ENCODE measurements at regions not wholly inside any gene's neighbourhood (a gene's known extent, or its start where the extent isn't known, plus 50 kb on each side); places are given as distances from the start of the nearest gene placed in this dataset.
"Not testable (repeated sequence)": the region's sequence is repeated elsewhere in the genome, so short reads cannot be mapped to it uniquely, and the experiment has no call there.

GRCh38 chr5:125981016-125981415 is 442.2 kb upstream of the GRAMD2B start:
- DNase-seq (ENCODE audit: low read depth in 4 of 4, low spot score in 3 of 4) = no peak

- DNase-seq (ENCODE audit: low read depth in 4 of 4, low spot score in 3 of 4) = no peak
Observed at GRCh38 chr5:125987677-125988255, 435.4 kb upstream of the GRAMD2B start.

- no peak for DNase-seq (ENCODE audit: low read depth in 4 of 4, low spot score in 3 of 4)
Observed at GRCh38 chr5:125992050-125992449, 431.2 kb upstream of the GRAMD2B start.

- DNase-seq (ENCODE audit: low read depth in 4 of 4, low spot score in 3 of 4) = not testable (repeated sequence)
Observed at GRCh38 chr5:125999271-126000030, 423.8 kb upstream of the GRAMD2B start.

- DNase-seq (ENCODE audit: low read depth in 4 of 4, low spot score in 3 of 4) = no peak
Observed at GRCh38 chr5:126000507-126000906, 422.7 kb upstream of the GRAMD2B start.

- peak in 1 of 4 donors; percentile 20 for DNase-seq (ENCODE audit: low read depth in 4 of 4, low spot score in 3 of 4)
Observed at GRCh38 chr5:126002222-126002897, 420.8 kb upstream of the GRAMD2B start.

GRCh38 chr5:126003309-126003708 is 419.9 kb upstream of the GRAMD2B start:
- no peak for DNase-seq (ENCODE audit: low read depth in 4 of 4, low spot score in 3 of 4)

- no peak for DNase-seq (ENCODE audit: low read depth in 4 of 4, low spot score in 3 of 4)
Observed at GRCh38 chr5:126004636-126005035, 418.6 kb upstream of the GRAMD2B start.

GRCh38 chr5:126007841-126008240 is 415.4 kb upstream of the GRAMD2B start:
- no peak for DNase-seq (ENCODE audit: low read depth in 4 of 4, low spot score in 3 of 4)

GRCh38 chr5:126009566-126009965 is 413.6 kb upstream of the GRAMD2B start:
- no peak for DNase-seq (ENCODE audit: low read depth in 4 of 4, low spot score in 3 of 4)

- DNase-seq (ENCODE audit: low read depth in 4 of 4, low spot score in 3 of 4) = not testable (repeated sequence)
Observed at GRCh38 chr5:126011526-126011925, 411.7 kb upstream of the GRAMD2B start.

GRCh38 chr5:126014676-126015075 is 408.5 kb upstream of the GRAMD2B start:
- DNase-seq (ENCODE audit: low read depth in 4 of 4, low spot score in 3 of 4) = no peak

- DNase-seq (ENCODE audit: low read depth in 4 of 4, low spot score in 3 of 4) = peak in 2 of 4 donors; percentile 38 to 53
Observed at GRCh38 chr5:126015235-126016181, 407.7 kb upstream of the GRAMD2B start.

GRCh38 chr5:126016256-126016655 is 407.0 kb upstream of the GRAMD2B start:
- no peak for DNase-seq (ENCODE audit: low read depth in 4 of 4, low spot score in 3 of 4)

GRCh38 chr5:126017096-126017495 is 406.1 kb upstream of the GRAMD2B start:
- DNase-seq (ENCODE audit: low read depth in 4 of 4, low spot score in 3 of 4) = no peak

GRCh38 chr5:126020770-126021169 is 402.4 kb upstream of the GRAMD2B start:
- no peak for DNase-seq (ENCODE audit: low read depth in 4 of 4, low spot score in 3 of 4)

GRCh38 chr5:126023994-126024441 is 399.2 kb upstream of the GRAMD2B start:
- DNase-seq (ENCODE audit: low read depth in 4 of 4, low spot score in 3 of 4) = no peak

- no peak for DNase-seq (ENCODE audit: low read depth in 4 of 4, low spot score in 3 of 4)
Observed at GRCh38 chr5:126027149-126027548, 396.1 kb upstream of the GRAMD2B start.

GRCh38 chr5:126027652-126028051 is 395.6 kb upstream of the GRAMD2B start:
- DNase-seq (ENCODE audit: low read depth in 4 of 4, low spot score in 3 of 4) = no peak

GRCh38 chr5:126028336-126028735 is 394.9 kb upstream of the GRAMD2B start:
- DNase-seq (ENCODE audit: low read depth in 4 of 4, low spot score in 3 of 4) = no peak

- DNase-seq (ENCODE audit: low read depth in 4 of 4, low spot score in 3 of 4) = not testable (repeated sequence)
Observed at GRCh38 chr5:126029282-126029681, 393.9 kb upstream of the GRAMD2B start.
